Gastroesophageal sphincter (tissue), 3 donors: ENCODE measurements at regions not wholly inside any gene's neighbourhood (a gene's known extent, or its start where the extent isn't known, plus 50 kb on each side); places are given as distances from the start of the nearest gene placed in this dataset.

Source experiments
- EP300 ChIP-seq: sonication (generic); formaldehyde crosslinking; IDR thresholded peaks from one replicate; pipeline ENCODE4 v1.6.1; 2017; ENCODE audit warnings: antibody characterized with exemption, mild to moderate bottlenecking
- POLR2A ChIP-seq, 2 donors: fragments of 450-650 bp; IDR thresholded peaks; one replicate each; pipeline ENCODE4 v1.6.1; 2017; ENCODE audit warnings: antibody characterized with exemption in 2 of 2, mild to moderate bottlenecking in 2 of 2, moderate library complexity in 1 of 2
- TF ChIP-seq, protein P1 (sequence below), 4 experiments: fragments of 200-600 bp in 2 of 4; fragments of 450-650 bp in 2 of 4; sonication (generic) in 1 of 4; IDR thresholded peaks; one replicate each; pipeline ENCODE4 v1.5.1; 2017 to 2019; ENCODE audit warnings: antibody characterized with exemption in 4 of 4, mild to moderate bottlenecking in 2 of 4, moderate library complexity in 2 of 4

DNA sequence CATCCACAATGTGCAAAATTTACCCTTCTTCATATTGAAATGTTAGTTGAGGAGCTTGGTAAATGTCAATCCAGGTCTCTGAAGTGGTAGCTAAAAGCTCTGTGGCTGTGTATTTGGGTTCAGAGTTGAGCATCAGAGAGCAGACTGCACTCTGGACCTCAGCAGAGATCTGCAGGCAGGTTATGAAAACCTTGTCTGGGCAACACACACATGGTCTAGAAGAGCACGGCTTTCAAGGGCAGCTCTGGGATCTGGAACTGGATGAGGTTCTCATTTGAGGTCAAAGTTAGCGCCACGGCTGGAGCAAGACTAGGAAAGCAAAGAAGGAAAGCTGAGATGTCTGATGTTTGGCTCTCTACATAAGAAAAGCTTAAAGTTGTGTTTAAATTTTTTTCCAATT lies 243.0 kb downstream of the SH3BP4 start:
- TF ChIP-seq, protein P1, sequence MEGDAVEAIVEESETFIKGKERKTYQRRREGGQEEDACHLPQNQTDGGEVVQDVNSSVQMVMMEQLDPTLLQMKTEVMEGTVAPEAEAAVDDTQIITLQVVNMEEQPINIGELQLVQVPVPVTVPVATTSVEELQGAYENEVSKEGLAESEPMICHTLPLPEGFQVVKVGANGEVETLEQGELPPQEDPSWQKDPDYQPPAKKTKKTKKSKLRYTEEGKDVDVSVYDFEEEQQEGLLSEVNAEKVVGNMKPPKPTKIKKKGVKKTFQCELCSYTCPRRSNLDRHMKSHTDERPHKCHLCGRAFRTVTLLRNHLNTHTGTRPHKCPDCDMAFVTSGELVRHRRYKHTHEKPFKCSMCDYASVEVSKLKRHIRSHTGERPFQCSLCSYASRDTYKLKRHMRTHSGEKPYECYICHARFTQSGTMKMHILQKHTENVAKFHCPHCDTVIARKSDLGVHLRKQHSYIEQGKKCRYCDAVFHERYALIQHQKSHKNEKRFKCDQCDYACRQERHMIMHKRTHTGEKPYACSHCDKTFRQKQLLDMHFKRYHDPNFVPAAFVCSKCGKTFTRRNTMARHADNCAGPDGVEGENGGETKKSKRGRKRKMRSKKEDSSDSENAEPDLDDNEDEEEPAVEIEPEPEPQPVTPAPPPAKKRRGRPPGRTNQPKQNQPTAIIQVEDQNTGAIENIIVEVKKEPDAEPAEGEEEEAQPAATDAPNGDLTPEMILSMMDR (IDR thresholded peaks at IDR 0.05): no peak
- TF ChIP-seq POLR2A (IDR thresholded peaks at IDR 0.05) (no peak), EP300 (no peak)
